GM18867 (cell line): ENCODE measurements at regions not wholly inside any gene's neighbourhood (a gene's known extent, or its start where the extent isn't known, plus 50 kb on each side); places are given as distances from the start of the nearest gene placed in this dataset.

Source experiments
- ATAC-seq: cut with Tn5 transposase; IDR thresholded peaks from one replicate; pipeline ENCODE4 v1.9.1; 2021; ENCODE audit warnings: mild to moderate bottlenecking, moderate library complexity; ENCODE audit not compliant: unreplicated experiment

DNA sequence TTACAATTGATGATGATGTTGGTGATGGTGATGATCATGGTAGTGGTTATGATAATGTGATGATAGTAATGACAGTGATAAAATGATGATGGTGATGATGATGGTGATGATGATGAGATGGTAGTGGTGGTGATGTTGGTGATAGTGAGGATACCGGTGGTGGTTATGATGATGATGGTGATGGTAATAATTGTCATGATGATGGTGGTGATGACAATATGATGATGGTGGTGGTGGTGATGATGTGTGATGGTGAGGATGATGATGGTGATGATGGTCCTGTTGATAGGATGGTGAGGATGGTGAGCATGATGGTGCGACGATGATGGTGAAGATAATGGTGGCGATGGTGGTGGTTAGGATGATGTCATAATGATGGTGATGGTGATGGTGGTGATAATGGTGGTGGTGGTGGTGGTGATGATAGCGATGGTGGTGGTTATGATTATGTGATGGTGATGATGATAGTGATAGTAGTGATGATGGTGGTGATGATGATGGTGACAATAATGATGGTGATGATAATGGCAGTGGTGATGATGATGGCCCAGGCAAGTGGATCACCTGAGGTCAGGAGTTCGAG is 1129.9 kb downstream of the BRD1 start:
- no peak for ATAC-seq

DNA sequence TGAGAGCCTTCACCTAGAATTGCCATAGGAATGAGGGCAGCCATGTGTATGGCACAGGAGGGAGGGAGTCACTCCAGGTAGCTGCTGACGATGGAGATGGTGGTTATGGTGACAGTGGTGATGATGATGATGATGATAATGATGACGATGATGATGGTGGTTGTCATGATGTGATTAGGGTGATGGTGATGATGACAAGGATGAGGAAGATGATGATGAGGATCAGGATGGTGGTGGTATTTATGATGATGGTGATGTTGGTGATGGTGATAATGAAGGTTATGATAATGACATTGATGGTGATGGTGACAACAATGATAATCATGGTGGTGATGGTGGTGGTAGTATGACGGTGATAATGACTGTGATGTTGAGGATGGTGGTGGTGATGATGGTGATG is 1130.5 kb downstream of the BRD1 start:
- no peak for ATAC-seq

DNA sequence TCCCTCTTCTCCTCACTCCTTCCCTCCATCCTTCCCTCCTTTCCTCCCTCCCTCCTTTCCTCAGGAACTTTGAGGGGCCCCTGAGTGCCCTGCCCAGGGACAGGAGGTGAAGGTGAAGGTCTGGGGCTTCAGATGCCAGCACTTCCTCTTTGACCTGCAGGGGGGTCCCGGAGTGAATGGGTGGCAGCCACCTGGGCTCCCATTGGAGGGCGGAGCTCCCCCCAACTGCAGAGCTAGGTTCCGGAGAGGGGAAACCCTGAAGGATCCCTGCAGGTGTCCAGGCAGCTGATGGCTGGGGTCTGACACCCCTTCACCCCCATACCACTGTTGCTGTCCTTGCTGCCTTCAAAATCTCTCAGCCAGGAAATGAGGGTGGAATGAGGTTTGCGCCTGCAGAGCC is 1131.3 kb downstream of the BRD1 start:
- no peak for ATAC-seq

DNA sequence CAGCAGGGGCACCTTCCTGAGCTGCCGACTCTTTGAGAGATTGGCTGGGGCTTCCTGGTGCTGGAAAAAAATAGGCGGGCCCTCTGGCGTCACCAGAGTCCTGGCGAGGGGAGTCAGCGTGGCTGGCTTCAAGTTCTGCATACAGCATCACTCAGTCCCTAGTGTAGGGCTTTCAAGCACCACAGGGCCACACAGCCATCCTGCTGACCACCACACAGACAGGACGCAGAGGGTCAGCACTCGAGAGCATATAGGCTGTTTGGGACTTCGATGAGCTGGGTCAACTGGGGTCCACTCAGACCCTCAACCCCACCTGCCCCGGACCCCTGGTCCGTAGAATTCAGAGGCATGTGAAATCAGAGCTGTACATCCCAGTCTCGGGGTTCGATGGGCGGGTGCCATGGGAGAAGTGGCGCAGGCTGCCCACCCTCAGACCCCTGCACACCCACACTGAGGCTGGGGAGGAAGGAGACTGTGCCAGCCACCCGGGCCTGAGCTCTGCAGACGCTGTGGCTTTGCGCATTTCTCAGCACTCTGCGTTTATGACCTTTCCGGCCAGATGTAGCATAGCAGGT is 1131.9 kb downstream of the BRD1 start:
- no peak for ATAC-seq

DNA sequence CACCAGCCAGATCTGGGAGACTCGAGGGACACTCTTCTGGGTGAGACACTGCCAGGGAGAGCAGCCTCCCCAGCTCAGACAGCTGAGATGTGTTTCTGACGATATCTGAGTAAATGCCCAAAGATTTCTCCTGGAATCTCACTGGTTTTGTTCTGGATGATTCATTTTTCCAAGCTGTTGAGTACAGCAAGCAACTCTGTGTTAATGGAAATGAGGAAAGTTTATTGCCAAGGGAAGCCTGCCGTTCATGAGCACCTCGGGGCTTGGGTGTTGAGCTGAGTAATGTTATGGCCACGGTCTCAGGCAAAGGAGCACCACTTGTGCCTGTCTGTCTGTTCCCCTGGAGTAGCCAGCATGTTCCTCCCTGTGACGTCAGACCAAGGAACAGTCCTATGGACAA is 1132.4 kb downstream of the BRD1 start:
- no peak for ATAC-seq

DNA sequence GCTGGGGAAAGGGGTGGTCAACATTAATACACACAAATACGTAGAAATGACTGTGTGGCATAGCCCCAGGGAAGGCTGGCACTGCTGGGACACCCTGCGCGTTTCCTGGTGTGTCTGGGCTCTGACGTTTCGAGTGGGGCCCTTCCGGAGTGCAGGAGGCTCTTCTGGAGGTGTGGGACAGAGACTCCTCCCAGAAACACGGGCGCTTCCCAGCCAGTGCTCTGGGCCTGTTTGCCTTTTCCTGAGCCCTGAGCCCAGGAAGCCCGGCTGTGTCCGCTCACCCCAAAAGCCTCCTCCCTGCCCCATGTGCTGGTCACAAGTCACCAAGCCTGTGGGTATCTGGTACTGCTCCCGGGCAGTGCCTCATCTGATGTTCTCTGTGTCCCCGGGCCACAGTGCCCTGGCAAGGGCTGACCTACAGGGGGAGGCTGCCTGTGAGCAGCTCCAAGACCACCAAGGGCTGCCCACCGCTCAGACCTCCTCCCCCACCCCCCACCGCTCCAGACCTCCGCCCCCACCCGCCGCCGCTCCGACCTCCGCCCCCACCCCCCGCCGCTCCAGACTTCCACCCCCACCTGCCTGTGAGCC is 1133.3 kb downstream of the BRD1 start:
- no peak for ATAC-seq

DNA sequence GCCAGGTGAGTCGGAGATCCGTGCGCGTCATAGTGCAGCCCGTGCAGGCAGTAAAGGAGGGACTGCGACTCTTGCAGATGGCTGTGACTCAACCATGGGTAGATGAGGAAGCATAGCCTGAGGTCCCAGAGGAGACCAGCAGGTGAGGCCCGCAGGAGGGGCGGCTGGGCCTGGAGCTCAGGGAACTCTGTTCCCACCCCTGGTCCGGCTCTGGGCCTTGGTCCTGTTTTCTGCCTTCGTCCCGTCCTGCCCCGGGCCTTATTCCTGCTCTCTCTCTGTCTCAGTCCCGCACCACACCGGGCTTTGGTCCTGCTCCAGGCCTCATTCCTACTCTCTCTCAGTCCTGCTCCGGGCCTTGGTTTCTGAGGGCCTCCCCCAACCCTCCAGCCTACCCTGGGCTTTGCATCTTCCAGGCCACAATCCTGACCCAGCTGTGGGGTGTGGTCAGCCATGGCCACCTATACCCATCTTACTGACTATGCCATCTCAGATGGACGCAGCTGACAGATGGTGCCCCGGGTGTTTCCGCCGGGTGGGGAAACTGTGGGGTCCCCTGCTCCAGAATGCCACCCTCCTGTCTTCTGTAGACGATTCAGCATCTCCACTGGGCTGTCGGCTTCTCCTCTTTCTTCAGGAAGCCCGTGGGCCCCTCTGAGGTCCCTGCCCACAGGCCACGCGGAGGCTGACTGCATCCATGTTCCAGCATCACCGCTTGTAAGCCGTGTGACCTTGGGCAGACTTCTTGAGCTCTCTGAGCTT is 1134.1 kb downstream of the BRD1 start:
- no peak for ATAC-seq

DNA sequence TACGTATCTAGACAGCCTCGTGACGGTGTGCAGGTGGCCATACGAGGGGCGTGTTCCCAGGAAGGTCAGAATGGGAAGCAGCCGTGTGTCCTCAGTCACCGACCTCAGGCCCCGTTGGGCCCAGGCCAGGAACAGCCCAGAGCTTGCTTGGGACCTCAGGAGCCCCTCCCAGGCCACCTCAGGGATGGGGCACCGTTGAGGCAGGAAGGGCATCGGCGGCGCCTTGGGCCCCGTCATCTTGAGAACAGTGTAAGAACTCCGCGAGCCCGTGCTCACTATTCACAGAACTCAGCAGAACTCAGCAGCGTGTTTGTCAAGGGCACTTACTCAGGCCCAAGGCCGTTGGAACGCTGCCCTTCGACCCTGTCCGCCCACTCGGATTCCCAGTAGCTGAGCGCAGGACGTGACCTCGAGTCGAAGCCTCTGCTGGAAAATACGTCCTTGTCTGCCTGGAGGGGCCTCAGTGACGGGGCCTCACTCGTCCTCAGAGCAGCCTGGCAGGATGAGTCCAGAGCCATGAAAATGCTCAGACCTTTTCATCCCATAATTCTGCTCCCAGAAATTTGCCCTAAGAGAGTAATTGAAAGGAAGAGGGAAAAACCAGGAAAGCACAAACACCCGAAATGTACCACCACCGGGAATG is 1134.8 kb downstream of the BRD1 start:
- no peak for ATAC-seq

DNA sequence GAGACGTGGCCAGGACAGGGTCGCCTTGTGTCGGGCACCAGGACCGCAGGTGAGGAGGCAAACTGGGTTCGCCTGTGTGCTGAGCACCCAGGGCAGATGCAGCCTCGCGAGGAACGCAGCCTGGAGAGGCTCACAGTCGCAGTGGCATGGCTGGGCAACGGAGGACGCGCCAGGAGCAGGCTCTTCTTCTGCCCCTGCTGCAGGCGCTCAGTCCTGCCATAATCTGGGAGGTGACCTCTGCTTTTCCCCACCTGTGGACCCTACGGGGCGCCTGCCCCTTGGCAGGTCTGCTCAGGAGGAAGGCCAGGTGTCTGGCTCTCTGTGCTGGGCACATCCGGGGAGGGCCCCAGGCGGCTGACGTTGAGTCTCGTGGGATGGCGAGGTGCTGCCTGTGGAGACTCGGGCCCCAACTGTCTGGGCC is 1136.2 kb downstream of the BRD1 start:
- no peak for ATAC-seq

DNA sequence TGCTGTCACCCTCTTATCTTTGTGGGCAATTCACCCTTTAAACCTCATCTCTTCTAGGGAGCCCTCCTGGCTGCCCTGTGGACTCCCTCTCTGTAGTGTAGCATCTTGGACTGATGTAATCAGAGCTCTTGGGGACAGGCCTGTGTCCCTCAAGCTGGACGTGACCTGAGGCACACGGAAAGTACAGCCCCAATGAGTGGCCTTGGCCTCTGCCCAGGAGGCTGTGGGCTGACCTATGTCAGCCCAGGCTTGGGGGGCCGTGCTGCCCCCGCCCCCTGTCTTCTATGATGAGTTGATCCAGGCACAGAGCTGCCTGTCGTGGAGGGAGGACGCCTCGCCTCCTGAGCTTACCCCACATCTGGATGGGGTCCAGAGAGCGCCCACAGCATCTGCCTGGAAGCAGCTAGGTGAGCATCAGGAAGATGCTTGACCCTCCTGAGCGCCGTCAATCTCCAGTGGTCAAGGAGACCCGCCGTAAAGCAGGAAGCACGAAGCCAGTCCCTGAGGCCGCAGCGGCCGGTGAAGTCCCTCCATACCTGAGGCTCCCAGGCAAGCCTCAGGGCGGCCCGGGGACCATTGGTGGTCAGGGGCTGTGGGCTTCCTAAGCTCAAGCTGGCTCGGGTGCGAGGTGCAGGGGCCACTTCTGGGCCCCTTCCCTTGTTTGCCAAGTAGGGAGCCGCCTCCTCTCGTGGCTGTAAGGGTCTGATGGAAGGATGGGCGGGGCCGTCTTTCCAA is 1136.9 kb downstream of the BRD1 start:
- ATAC-seq, result no peak

DNA sequence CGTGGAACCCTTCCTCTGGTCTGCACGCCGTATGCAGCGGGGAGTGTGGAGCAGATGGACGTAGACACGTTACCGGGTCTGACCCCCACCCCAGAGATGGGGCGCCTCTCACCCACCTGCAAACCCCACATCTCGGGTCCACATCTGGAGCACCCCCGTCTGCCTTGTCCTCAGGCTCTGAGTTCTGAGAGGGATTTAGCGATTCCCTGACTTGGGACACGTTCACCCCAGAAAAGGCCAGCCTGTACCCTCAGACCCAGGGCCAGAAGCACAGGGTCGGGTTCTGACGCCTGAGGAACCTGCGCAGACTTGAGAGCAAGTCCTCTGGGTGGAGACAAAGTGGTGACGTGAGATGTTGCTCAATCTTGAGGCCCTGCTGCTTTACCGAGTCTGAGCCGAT is 1138.5 kb downstream of the BRD1 start:
- no peak for ATAC-seq

DNA sequence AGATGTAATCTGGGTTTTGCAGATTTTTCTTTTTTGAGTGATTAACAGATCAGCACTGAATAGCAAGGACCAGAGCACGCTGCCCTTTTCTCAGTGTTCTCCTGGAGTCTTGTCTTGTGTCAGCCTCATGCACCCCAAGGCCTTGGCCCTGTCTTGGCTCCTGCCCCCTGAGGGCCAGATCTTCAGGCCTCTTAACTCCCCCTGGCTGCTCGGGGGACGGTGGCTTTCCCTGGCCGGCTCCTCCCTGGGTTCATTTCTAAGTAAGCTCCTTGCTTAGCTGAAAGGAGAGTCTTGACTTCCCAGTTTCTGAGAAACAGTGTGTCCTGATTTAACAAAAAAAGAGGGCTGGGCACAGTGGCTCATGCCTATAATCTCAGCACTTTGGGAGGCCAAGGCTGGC is 1139.3 kb downstream of the BRD1 start:
- no peak for ATAC-seq

DNA sequence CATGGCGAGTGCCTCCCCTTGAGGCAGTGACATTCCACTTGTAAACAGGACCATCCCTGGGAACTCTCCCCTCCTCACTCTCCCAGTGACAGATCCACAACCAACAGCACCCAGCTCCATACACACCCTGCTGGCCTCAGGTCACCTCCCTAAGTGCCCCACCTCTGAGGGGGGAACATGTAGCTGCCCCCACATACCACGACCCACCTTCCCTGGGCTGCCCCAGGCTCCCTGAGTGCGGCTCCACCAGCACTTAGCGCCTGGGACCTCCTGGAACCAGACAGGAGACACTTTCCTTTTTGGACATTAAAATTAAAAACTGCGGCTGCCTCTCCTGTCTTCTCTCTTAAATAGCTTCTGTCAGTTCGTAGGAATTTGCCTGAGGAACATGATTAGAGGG is 1140.1 kb downstream of the BRD1 start:
- no peak for ATAC-seq

DNA sequence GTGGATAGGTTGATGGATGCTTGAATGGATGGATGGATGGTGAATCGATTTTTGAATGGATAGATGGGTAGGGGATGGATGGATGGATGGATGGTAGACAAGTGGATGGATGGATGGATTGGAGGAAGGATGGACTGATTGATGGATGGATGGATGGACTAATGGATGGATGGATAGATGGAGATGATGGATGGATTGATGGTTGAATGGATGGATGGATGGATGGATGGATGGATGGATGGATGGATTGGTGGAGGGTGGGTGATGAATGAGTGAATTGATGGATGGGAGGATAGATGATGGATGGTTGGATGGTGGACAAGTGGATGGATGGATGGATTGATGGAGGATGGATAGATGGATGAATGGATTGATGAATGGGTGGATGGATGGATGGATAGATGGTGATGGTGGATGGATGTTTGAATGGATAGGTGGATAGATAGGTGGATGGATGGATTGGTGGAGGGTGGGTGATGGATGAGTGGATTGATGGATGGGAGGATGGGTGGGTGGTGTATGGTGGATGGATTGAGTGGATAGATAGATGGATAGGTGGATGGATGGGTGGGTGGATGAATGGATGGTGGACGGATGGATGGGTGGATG is 1140.9 kb downstream of the BRD1 start:
- no peak for ATAC-seq

DNA sequence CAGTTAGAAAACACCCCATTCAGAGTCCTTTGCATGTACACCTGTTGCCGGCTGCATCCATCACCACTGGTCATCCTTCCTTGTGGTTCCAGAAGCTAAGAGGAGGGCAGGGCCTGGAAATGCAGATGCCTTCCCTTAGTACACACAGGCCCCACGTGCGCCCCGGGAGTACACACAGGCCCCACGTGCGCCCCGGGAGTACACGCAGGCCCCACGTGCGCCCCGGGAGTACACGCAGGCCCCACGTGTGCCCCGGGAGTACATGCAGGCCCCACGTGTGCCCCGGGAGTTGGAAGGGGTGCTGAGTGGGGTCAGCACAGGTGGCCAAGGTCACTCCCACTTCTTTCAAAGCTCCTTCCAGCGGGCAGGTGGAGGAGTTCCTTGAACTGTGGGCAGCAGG is 1141.9 kb downstream of the BRD1 start:
- ATAC-seq, result no peak

DNA sequence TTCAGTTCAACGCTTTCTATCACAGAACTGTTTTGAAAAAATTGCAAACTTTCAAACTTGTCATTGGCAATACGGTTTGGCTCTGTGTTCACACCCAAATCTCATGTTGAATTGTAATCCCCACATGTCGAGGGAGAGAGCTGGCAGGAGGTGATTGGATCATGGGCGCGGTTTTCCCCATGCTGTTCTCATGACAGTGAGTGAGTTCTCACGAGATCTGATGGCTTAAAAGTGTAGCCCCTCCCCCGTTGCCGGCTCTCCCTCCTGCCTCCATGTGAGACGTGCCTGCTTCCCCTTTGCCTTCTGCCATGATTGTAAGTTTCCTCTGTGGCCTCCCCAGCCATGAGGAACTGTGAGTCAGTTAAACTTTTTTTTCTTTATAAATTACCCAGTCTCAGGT is 1144.0 kb downstream of the BRD1 start:
- no peak for ATAC-seq

DNA sequence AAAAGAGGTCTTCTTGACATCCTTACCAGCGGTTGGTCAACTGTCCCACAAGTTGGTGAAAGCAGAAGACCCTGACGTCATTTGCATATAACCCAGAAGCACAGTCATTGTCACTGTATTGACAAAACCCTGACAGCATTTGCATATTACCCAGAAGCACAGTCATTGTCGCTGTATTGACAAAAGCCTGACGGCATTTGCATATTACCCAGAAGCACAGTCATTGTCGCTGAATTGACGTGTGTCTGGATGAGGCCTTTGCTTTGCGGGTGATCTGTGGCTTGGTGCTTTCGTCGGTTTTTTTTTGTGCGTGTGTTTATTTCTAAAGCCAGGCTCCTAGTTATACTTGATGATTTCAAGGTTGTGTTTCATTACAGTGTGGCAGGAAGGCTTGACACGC is 1145.2 kb downstream of the BRD1 start:
- no peak for ATAC-seq

DNA sequence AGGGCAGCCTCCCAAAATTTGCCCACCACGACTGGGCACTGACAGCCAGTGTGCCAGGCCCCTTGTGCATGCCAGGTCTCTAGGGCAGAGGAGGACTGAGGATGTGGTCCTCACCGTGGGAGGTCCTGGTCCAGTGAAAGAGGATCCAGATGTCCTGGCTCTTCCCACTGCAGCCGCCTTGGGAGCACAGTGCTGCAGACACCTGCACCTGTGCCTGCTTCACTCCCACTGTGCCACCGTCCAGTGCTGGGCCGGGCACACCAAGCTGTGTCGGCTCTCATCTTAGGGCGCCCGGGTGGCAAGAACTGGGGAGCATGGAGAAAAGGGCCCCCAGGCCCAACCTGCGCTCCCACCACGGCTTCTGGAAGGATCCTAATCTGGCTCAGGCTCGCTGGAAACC is 1147.1 kb downstream of the BRD1 start:
- ATAC-seq, result no peak

DNA sequence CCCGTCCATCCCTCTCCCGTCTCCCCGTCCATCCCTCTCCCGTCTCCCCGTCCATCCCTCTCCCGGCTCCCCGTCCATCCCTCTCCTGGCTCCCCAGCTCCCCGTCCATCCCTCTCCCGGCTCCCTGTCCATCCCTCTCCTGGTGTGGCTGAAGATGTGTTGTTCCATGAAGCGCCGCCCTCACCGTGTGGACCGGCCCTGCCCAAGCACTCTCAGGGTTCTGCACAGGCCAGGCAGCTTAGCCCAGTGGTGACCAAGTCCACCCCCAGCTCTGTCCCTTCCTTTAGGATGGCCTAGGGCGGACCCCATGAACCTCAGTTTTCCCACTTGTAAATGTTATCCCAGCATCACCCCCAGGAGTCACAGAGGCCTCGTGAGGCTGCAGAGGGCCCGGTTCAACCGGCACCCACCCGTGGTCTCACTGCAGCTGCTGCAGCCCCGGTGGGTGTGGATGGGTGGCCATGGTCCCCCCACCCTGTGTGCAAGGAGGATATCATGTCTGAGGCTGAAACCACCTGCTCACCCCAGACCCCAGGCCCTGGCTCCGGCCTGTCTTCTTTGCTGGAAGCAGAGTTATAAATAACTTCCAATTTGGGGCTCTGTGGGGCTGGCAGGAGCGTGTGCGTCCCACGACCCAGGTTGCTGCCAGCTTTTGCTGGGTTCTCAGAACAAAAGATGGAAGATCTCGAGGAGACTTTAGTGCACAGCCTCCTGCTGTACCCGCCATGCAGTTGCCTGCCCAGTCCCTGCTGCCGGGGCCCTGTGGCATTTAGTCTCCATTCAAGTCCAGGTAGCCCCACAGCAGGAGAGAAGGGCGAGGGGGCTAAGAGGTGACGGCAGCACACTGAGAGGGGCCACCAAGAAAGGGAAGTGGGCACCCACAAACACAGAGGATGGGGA is 1147.8 kb downstream of the BRD1 start:
- ATAC-seq, result no peak
